ENCODE measurements at regions not wholly inside any gene's neighbourhood (a gene's known extent, or its start where the extent isn't known, plus 50 kb on each side); places are given as distances from the start of the nearest gene placed in this dataset.
"Not testable (repeated sequence)": the region's sequence is repeated elsewhere in the genome, so short reads cannot be mapped to it uniquely, and the experiment has no call there.

- DNase-seq = no peak
These were observed 348.7 kb upstream of the LMCD1 start for GRCh38 chr3:8152821-8153418.

- DNase-seq = no peak
These were observed 347.8 kb upstream of the LMCD1 start for GRCh38 chr3:8153800-8154199.

GRCh38 chr3:8154617-8155016 lies 347.0 kb upstream of the LMCD1 start:
- DNase-seq = no peak

- no peak for DNase-seq
These were observed 345.5 kb upstream of the LMCD1 start for GRCh38 chr3:8156138-8156537.

GRCh38 chr3:8156831-8157230 lies 344.8 kb upstream of the LMCD1 start:
- no peak for DNase-seq

- no peak for DNase-seq
These were observed 344.0 kb upstream of the LMCD1 start for GRCh38 chr3:8157640-8158039.

- no peak for DNase-seq
These were observed 337.5 kb upstream of the LMCD1 start for GRCh38 chr3:8164145-8164544.

- DNase-seq = no peak
These were observed 335.6 kb upstream of the LMCD1 start for GRCh38 chr3:8166014-8166413.

- no peak for DNase-seq
These were observed 330.6 kb upstream of the LMCD1 start for GRCh38 chr3:8170971-8171508.

- no peak for DNase-seq
These were observed 327.7 kb upstream of the LMCD1 start for GRCh38 chr3:8173892-8174291.

GRCh38 chr3:8176759-8177483 lies 324.7 kb upstream of the LMCD1 start:
- DNase-seq = not testable (repeated sequence)

- DNase-seq = not testable (repeated sequence)
These were observed 323.1 kb upstream of the LMCD1 start for GRCh38 chr3:8178516-8178915.

GRCh38 chr3:8182904-8183303 lies 318.7 kb upstream of the LMCD1 start:
- DNase-seq = no peak

- peak; percentile 17 for DNase-seq
These were observed 318.0 kb upstream of the LMCD1 start for GRCh38 chr3:8183627-8184026.

- DNase-seq = no peak
These were observed 315.4 kb upstream of the LMCD1 start for GRCh38 chr3:8186213-8186612.

GRCh38 chr3:8187996-8188395 lies 313.6 kb upstream of the LMCD1 start:
- no peak for DNase-seq

GRCh38 chr3:8189051-8189450 lies 312.6 kb upstream of the LMCD1 start:
- no peak for DNase-seq

GRCh38 chr3:8191406-8191805 lies 310.2 kb upstream of the LMCD1 start:
- DNase-seq = no peak

- no peak for DNase-seq
These were observed 304.2 kb upstream of the LMCD1 start for GRCh38 chr3:8197384-8197783.

- no peak for DNase-seq
These were observed 303.0 kb upstream of the LMCD1 start for GRCh38 chr3:8198605-8199004.

- no peak for DNase-seq
These were observed 300.6 kb upstream of the LMCD1 start for GRCh38 chr3:8200996-8201395.

GRCh38 chr3:8201886-8202285 lies 299.7 kb upstream of the LMCD1 start:
- no peak for DNase-seq

- DNase-seq = no peak
These were observed 297.3 kb upstream of the LMCD1 start for GRCh38 chr3:8204331-8204730.

- DNase-seq = no peak
These were observed 296.6 kb upstream of the LMCD1 start for GRCh38 chr3:8204853-8205650.

Data from hematopoietic multipotent progenitor cell treated with erythropoietin and hydrocortisone succinate and interleukin-3 and kit ligand, for 6 days (in vitro differentiated cells).